Suppressor macrophage treated with lipopolysaccharide for 1 hour (primary cell): ENCODE measurements at regions not wholly inside any gene's neighbourhood (a gene's known extent, or its start where the extent isn't known, plus 50 kb on each side); places are given as distances from the start of the nearest gene placed in this dataset.

Experiments used
- DNase-seq, 3 donors: peaks; one replicate each; pipeline ENCODE4 v3.0.0-alpha.2; 2020 to 2022

DNA sequence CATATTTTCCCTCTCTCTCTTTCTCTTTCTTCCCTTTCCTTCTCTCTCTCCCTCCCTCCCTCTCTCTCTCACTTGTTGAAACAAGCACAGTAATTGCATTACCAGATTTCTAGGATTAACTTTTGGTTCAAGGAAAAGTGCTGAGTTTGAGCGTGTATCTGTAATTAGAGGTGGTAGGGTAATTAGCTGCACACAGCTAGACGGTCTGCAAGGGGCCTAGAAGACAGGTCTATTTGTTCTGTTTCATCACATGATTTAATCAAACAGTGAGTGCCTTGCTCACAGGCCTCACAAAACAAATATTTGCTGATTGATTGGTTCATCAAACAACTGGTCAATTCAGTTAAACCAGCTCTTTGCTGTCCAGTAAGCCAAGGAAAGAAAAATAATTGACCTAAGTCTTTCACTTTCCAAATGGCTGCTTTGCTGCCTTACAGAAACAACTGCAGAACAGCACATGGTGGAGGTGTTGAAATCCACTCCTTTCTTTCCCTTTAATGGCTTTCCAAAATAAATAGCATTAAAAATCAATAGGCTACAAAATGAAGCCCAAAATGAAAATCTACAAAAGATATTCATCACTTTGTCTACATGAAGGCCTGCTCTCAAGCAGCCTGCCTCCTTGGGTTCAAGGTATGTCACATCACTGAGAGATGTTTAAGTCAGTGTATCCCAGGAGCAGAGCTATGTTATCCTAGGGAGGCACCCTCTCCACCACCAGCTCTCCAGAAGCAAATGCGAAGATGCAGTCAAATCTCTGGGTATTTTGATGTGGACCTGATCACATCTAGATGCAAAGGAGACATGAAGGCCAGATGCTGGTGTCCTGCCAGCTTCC, 264.4 kb upstream of the SIX2 start:
- DNase-seq, result no peak

DNA sequence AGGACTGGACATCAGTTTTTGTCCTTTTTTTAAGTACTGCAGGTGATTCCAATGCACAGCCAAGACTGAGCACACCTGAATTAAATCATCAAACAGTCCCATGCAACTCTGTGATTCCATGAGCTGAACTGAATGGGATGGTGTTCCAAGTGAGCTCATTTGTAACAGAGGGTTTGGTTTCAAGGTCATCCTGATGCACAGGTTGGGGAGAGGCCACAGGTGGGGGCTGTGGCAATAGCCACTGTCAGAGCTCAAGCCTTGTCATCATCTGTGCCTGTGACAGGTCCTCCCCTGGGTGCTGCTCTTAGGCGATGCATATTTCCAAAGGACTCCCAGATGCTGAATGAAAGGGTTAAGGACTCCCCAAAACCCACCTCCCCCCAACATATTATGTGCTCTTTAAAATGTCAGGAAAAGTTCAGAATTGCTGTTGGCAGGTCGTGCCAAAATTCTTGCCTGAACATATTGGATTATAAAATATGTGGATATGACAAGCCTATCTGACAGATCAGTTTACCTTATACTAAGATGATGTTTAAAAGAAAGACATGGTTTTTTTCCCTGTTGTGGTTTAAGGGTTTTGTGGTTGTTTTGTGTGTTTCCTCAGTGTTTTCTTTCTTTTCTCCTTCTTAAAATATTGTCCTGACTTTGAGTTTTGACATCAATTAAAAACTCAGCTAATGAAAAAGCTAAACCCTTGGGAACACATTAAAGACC, 263.5 kb upstream of the SIX2 start:
- DNase-seq, result no peak

DNA sequence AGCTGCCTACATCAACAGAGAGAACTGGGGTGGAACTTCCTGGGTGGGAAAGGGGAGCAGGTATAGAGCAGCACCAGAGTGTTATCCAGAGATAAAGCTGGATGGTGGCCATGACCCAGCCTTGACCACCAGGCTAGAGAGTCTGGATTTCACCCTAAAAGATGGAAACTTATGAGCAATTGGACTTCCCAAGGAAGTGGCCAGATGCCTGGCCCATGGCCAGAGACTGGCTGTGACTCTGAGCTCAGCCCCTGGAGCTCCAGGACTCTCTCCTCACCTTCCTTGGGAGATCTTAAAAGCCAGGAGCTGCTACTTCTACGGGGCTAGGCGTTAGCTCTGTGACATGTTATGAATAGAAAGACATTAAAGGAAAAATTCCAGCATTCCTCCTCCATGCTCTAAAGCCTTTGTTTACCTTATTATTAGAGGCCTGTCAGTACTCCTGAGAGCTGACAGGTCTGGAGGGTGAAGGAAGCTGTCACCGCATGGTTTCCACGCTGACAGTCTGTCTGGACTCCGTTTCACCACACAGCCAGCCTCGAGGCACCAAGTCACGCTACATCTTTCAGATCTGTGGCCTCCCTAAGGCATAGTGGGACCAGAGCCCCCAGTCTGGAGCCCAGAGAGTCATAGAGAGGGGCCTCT, 260.0 kb upstream of the SIX2 start:
- DNase-seq, result peak; percentile 21 to 41 (median 24)

DNA sequence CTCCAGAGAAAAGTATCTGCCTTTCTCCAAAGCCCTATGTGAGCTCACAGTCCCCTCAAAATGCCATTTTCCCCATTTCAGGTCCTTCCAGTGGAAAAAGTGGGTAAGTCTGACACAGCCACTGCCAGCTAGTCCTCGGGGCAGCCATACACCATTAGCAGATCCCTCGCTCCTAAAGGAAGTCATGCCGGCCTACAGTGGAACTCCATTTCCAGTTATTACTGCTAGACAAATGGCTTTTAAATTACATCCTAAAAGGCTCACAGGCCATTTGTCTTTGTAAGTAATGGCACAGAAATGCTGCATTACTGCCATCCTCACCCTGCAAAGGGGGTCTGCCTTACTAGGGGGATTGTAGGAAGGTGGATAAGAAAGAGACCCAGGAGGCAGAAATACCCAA, 259.4 kb upstream of the SIX2 start:
- DNase-seq, result no peak

DNA sequence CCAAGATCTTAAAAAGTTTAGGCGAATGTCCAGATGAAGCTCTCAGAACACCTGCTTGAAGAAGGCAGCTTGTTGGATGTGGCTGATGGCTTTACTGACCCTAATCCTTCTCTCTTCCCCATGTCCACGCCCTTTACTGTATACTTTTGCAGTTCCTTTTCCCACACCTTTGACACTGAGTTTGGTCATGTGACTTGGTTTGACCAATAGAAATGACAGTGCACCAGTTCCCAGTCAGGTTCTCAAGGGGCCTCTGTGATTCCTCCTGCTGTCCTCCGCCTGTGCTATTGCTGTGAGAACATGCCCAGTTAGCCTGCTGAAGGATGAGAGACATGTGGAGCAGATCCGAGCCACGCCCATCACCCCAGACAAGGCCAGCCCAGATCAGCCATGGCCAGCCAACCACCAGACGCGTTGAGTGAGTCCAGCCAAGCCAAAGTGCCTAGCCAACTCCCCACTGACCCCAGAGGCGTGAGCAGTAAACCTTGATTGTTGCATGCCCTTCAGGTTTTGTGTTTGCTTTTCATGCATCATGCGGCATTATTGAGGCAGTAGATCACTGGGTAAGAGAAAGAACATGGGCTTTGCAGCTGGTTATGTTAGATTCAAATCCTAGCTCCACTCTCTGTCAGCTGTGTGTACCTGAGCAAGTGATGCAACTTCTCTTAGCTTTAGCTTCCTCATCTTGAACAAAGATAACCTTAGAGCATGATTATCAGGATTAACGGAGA, 258.0 kb upstream of the SIX2 start:
- DNase-seq, result no peak

DNA sequence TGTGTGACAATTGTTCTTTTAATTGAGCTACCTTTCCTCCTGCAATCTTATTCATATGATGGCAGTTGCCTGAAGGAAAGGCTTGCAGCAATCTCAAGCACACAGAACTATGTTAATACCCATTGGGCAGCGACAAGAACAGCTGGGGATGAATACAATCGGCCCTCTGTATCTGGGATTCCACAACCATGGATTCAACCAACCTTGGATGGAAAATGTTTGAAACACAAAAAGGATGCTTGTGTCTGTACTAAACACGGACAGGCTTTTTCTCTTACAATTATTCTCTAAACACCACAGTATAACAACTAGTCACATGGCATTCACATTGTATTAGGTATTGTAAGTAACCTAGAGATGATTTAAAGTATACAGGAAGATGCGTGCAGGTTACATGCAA, 256.1 kb upstream of the SIX2 start:
- DNase-seq, result no peak

DNA sequence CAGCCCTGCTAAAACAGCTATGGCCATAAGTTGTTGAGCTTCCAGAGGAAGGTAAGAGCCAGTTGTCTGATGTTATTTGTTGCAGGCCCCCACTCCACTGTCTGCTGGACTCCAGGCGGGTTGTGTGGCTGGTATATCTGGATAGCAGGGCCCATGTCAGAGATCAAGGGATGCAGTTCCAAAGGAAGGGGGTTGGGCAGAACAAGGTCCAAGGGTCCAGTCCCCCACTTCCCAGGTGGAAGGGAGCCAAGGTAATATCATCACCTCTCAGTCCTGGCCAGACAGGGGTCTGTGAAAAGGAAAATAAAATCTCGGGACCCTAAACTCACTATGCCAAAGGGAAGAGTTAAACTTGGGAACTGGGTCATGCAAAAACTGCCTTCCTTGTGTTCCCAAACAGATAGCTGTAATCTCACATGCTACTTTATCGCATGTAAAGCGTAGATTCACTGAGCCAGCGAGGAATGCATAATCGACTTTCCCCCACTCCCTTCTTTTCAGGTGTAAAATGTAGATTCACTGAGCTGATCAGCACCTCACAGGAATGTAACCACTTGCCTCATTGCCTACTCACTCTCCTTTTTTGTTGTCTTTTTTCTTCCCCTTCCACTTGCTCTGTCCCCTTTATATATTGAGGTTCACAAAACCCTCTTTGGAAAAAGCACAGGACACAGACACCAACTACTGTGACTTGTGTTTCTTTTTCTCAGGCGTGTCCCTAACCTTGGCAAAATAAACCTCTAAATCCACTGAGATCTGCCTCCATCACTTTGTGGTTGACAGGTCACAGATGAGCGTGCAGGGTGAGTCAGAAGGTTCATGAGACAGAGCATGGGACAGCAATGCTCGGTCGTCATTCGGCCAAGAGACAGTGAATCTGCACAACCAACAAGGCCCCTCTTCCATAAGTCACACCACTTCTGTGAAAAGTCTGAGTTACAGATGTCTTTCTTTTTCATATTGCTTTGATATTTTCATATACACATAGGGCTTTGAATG, 255.3 kb upstream of the SIX2 start:
- peak in 2 of 3 donors; percentile 6 to 20 for DNase-seq

DNA sequence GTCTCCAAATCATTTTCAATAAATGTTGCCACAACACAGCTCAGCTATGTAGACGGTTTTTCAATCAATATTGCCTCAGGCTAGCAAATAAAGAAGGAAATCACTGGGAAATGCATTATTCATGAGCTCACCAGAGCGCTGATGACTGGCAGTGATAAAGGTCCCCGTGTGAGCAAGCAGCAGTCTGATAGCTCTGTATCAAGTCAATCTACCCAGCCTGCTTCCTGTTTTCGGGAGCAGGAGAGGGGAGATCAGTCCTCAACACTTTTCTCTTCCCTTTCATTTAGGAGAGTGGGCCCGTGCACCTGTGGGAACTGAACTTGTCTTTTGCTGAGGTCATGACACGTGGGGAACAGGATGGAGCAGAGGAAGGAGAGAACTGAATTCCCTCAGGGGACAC, 253.9 kb upstream of the SIX2 start:
- peak in 2 of 3 donors; percentile 7 to 22 for DNase-seq

DNA sequence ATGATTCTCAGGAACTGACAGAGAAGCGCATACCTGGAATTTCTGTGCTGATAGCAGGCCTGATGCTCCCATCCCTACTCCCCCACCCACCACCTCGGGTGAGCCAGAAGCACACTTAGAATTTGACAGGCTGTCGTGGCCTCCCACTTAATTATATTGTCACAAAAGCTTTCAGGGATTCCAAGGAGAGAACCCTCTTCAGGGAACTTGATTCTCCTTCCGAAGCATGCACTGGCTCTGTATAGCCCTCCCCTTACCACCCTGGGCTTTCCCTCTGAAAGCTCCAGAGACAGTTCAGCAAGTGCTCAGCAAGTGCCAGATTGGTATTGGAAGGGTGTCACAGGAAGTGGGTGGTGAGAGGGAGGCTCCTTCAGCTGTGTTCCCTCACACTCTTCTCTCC, 252.5 kb upstream of the SIX2 start:
- no peak for DNase-seq

DNA sequence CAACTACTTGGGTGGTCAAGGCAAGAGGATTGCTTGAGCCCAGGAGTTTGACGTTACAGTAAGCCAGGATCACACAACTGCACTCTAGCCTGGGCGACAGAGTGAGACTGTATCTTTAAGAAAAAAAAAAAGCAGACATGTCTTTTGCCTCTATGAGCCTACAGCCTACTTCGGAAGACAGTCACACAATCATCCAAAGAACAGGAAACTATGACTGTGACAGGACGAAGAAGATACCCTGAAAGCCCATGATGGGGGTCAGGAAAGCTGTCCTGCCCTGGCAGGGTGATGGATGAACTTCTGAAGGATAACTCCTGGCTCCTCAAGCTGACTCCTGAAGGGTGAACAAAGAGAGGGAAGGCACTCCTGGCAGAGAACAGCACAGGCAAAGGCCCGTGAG, 251.7 kb upstream of the SIX2 start:
- DNase-seq, result no peak

DNA sequence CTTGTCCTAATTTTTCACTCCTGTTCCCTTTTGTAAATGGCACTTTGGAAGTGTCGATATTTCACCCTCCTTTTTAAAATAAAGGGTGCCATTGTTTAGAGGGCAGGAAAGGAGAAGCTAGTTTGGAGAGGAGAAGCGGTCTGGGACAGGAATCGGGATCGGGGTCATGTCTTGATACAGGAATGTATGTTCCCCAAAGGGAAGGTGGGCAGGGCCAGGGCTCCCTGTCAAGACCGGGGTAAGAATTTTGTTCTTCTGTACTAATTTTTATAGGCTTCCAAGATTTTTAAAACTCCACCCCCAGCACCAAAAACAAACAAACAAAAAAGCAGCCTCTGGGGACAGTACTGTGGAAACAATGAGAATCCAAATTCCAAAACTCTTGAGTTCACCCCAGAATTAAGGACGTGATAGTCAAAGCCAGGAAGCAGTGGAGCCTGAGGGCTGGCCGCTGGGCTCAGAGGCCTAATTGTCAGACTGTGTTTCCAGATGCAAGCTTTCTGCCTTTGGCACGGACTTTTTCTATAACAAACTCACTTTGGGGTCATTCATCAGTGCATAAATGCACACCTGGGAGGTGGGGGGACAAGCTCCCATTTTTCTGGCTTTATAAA, 250.4 kb upstream of the SIX2 start:
- no peak for DNase-seq

DNA sequence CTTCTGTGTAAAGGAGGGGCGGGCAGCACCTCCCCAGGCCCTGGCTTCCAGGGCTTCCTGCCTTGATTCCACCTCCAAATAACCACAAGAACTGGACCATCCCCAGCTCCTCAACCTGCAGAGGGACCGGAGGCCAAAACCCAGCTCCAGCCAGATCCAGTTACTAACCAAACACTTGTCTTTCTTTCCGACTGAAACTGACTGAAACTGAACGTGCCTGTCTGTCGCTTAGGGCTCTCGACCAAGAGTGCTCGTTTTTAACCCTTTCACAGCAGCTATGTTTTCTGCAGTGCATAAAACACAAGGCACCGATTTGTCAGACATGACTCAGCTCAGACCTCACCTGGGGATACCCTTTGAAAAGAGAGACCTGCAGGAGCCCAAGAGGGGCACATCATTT, 249.9 kb upstream of the SIX2 start:
- DNase-seq, result no peak

DNA sequence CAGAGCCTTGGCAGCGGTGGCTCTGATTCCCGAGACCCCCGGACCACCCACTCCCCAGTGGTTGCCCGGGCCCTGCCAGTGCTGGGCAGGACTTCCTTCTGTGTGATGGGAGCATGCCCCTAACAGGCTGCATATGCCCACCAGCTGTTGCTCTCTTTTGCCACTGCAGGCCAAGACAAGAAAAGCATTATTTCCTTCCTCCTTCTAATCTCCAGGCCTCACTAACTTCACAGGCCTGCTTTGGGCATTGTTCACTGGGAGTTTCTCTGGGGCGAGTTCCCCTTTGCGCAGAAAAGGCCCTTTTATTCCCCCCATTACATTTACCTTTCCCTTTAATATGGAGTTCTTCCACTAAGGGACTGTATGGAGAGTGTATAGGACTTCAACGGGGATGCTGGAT, 249.1 kb upstream of the SIX2 start:
- no peak for DNase-seq

DNA sequence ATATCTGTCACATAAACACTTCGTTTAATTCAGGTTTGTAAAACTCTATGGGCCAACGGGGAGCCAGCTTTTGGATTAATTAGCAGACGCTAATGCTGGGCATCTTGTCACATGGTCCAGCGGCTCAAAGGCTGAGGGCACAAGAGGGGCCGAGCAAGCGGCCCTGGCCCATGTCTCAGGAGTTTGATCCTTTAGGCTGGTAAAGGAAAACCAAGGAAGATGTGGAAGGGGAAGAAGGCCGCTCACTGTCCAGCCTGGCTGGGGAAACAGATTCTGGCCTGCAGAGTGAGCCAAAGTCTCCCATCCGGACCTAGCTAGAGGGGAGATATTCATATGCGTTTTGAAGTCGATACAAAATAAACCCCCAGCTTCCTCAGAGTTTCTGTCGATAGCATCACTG, 248.6 kb upstream of the SIX2 start:
- no peak for DNase-seq

DNA sequence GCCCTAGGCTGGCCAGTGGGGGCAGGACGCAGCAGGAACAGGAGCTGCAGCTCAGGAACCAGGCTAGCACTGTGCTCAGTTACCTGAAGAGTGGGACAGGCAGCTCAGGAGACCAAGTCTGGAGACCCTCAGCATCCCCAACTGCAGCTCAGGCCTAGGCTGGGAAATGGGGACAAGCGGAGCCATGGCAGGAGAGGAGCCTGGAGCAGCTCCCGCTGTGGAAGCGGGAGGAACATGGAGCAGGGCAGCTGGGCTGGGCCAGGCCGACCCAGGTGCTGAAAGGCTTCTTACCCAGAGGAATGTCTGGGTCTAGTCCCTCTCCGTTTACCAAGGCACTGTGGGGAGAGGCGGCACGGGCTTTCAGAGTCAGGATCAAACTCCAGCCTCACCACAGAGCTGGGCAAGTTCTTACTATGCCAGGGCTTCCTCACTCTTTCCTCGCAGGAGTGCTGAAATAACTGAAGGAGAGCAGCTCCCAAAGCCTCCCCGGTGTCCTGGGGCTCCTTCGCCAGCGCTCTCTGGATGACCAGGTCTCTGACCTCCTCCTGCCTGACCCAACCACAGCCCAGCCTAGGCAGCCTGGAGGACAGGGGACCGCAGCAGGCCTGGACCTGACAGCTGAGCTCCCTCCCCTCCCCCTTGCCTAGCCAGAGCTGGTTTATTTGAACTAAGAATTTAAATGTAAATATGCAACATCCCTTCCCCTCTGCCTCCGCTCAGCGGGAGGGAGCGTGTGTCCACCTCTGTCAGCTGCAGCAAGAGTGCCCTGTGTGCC, 247.8 kb upstream of the SIX2 start:
- DNase-seq, result no peak

DNA sequence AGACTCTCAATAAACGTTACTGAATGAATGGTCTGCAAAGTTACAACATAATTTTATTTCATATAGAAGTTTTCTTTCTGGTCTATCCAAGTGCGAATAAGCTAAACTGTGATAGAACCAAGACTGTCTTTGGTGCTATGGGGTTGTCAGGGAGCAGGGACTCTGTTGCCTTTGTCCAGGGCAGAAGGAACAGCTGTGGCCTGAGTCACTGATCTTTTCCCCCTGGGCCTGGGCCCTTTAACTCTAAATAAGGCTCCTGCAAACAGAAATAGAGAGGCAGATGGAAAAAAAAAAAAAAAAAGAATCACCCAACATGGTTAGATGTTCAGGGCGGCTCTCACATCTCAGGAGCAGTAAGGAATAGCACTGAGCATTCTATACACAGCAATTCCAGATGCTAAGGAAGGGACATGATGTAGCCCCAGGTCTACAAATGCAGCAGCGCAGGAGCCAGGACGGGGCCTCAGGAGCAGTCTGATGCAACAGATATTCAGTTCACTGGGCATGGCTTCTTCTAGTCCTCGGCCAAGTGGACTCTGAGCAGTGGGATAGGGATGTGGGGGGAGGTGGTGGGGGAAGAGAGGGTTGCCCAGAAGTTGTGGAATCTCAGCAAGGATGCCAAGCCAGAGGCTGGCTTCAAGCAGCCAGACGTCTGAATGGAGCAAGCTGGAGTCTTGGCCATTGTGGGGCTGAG, 247.1 kb upstream of the SIX2 start:
- DNase-seq, result no peak

DNA sequence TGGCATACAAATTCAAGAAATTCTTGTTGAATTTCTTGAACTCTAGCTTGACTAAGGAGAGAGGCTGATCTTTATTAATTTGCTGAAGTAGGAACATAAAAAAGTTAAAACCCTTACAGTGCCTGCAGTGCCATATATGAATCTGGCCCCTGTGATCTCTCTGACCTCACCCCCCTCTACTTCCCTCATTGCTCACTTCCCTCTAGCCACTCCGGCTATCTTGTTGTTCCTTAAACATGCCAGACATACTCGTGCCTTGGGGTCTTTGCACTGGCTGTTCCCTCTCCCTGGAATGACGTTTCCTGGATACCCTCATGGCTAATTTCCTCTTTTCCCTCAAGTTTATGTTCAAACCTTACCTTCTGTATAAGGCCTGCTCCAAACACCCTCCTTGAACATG, 246.3 kb upstream of the SIX2 start:
- DNase-seq, result peak; percentile 59 to 60 (median 60)

DNA sequence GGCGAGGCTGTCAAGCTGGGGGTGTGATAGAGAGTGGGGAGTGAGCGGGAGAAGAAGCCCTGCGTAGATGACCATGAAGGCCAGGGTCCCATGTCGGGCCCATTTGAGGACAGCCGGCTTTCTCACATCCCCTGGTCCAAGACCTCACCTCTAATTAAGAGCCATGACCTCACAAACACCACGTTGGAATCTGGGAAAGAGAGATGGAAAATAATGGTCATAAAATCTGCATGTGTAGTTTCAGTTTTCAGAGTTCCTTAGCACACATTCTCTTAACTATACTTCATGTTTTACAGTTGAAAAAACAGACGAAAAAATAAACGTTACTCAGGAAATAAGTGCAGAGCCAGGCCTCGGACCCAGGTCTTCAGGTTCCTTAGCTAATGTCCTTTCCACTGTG, 244.8 kb upstream of the SIX2 start:
- no peak for DNase-seq

DNA sequence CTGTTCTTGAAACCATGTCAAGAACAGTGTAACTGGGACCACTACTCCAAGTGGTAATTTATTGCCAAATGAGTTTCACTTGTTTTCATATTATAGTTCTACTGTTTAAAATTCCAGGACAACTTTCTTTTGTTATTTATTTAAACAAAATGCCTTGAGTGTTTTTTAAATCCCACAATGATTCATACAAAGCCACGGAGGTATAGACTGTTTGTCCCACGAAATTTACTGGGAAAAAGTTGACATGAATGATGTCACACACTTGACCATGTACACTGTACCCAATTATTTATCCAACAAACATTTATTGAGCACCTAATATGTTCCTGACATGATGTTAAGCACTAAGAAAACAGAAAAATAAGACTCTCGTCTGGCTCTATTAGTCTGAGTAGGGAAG, 243.9 kb upstream of the SIX2 start:
- DNase-seq, result no peak

DNA sequence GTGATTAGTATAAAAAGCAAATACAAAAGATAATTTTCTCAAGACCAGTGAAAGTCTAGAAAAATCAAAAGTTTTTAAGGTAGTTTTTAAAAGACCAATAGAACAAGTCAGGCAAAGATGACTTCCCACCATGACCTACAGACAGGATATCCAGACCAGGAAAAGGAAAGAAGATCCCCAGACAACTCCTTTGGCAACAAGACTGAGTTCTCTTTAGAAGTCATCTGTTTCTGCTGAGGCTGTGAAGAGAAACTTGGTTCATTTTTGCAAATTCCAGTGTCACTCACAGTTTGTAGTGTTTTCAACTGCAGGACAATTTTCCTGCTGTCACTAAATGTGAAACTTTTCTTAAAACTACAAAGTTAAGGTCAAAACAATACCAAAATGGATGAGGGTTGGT, 240.9 kb upstream of the SIX2 start:
- no peak for DNase-seq
